IMR-90 (cell line): ENCODE measurements at regions not wholly inside any gene's neighbourhood (a gene's known extent, or its start where the extent isn't known, plus 50 kb on each side); places are given as distances from the start of the nearest gene placed in this dataset.

ENCODE experiments used
- ATAC-seq: fragments of 200-7000 bp; cut with Tn5 transposase; 2 replicates; pipeline ENCODE4 v1.9.1; 2020; ENCODE audit warnings: low read depth, mild to moderate bottlenecking, moderate library complexity
- BruUV-seq: library from RNA; stranded (reverse); fragments of 400-500 nt; replicated peaks from 2 replicates; lab custom pipeline; 2021; lab: Mats Ljungman, UMichigan
- CTCF ChIA-PET: fragments of 300-600 bp; formaldehyde crosslinking; extraction: SDS; loops from one replicate; lab custom pipeline; 2021; ENCODE audit warnings: antibody characterized with exemption; lab: Yijun Ruan, JAX
- POLR2A ChIA-PET: fragments of 300-600 bp; sonication (Branson Sonifier 250); formaldehyde crosslinking; loops from one replicate; lab custom pipeline; 2022; ENCODE audit warnings: antibody characterized with exemption; ENCODE audit not compliant: unreplicated experiment; lab: Charles Lee
- DNase-seq: peaks from one replicate; pipeline ENCODE4 v3.0.0; 2013
- H2AFZ ChIP-seq: replicated peaks from 2 replicates; pipeline ENCODE3; 2013; ENCODE audit warnings: low read length, mild to moderate bottlenecking; ENCODE audit not compliant: poor library complexity
- H2AK5ac ChIP-seq: 2 replicates; pipeline ENCODE4 v1.6.1; 2013; ENCODE audit warnings: low read depth, low read length, inconsistent platforms
- H2AK9ac ChIP-seq: replicated peaks from 2 replicates; pipeline ENCODE3; 2013; ENCODE audit warnings: mild to moderate bottlenecking, low read depth, low read length, moderate library complexity; ENCODE audit not compliant: poor library complexity
- H2BK120ac ChIP-seq: 2 replicates; pipeline ENCODE4 v1.6.1; 2013; ENCODE audit warnings: low read depth, low read length, inconsistent platforms
- H2BK15ac ChIP-seq: 3 replicates; pipeline ENCODE4 v1.6.1; 2013; ENCODE audit warnings: low read depth, low read length, inconsistent platforms
- H2BK20ac ChIP-seq: 2 replicates; pipeline ENCODE4 v1.6.1; 2013; ENCODE audit warnings: low read depth, mild to moderate bottlenecking, inconsistent platforms, low read length, moderate library complexity
- H2BK5ac ChIP-seq: 2 replicates; pipeline ENCODE4 v1.6.1; 2013; ENCODE audit warnings: mild to moderate bottlenecking, low read depth, low read length, inconsistent platforms; ENCODE audit not compliant: poor library complexity, severe bottlenecking
- H3K14ac ChIP-seq: replicated peaks from 2 replicates; pipeline ENCODE4 v1.6.1; 2013; ENCODE audit warnings: low read depth, low read length, inconsistent platforms
- H3K18ac ChIP-seq: 2 replicates; pipeline ENCODE4 v1.6.1; 2013; ENCODE audit warnings: low read depth, low read length, control low read depth
- H3K23ac ChIP-seq: 2 replicates; pipeline ENCODE4 v1.6.1; 2013; ENCODE audit warnings: low read depth, low read length, inconsistent platforms
- H3K27ac ChIP-seq: 2 replicates; pipeline ENCODE4 v1.5.1; 2013; ENCODE audit warnings: mild to moderate bottlenecking, control low read depth, low read length; ENCODE audit not compliant: insufficient read depth
- H3K27me3 ChIP-seq: 2 replicates; pipeline ENCODE4 v1.6.1; 2013; ENCODE audit warnings: low read length; ENCODE audit not compliant: control insufficient read depth, insufficient read depth
- H3K36me3 ChIP-seq: 2 replicates; pipeline ENCODE4 v1.6.1; 2013; ENCODE audit warnings: low read length, mixed read lengths; ENCODE audit not compliant: control insufficient read depth, insufficient read depth
- H3K4ac ChIP-seq: 2 replicates; pipeline ENCODE4 v1.6.1; 2013; ENCODE audit warnings: low read depth, low read length, inconsistent platforms
- H3K4me1 ChIP-seq: 2 replicates; pipeline ENCODE4 v1.6.1; 2013; ENCODE audit warnings: low read length, mixed read lengths; ENCODE audit not compliant: control insufficient read depth, insufficient read depth
- H3K4me2 ChIP-seq: 2 replicates; pipeline ENCODE4 v1.6.1; 2013; ENCODE audit warnings: low read depth, mild to moderate bottlenecking, control low read depth, low read length, moderate library complexity
- H3K4me3 ChIP-seq: 2 replicates; pipeline ENCODE4 v1.5.1; 2013; ENCODE audit warnings: low read depth, mild to moderate bottlenecking, control low read depth, low read length, moderate library complexity; ENCODE audit not compliant: insufficient read depth
- H3K56ac ChIP-seq: 2 replicates; pipeline ENCODE4 v1.6.1; 2013; ENCODE audit warnings: low read length, inconsistent platforms; ENCODE audit not compliant: insufficient read depth; ENCODE audit errors: extremely low read depth
- H3K79me1 ChIP-seq, 2 experiments: 2 replicates each; pipeline ENCODE4 v1.6.1; 2013; ENCODE audit warnings: low read length in 2 of 2, inconsistent platforms in 1 of 2, low read depth in 1 of 2
- H3K9ac ChIP-seq: 2 replicates; pipeline ENCODE4 v1.6.1; 2013; ENCODE audit warnings: low read depth, low read length, control low read depth
- H3K9me1 ChIP-seq: 2 replicates; pipeline ENCODE4 v1.6.1; 2013; ENCODE audit warnings: low read length, inconsistent platforms; ENCODE audit not compliant: insufficient read depth
- H3K9me3 ChIP-seq: 2 replicates; pipeline ENCODE4 v1.6.1; 2013; ENCODE audit warnings: low read length; ENCODE audit not compliant: control insufficient read depth, insufficient read depth
- H4K20me1 ChIP-seq: 2 replicates; pipeline ENCODE4 v1.6.1; 2013; ENCODE audit warnings: low read length, inconsistent platforms; ENCODE audit not compliant: insufficient read depth
- H4K5ac ChIP-seq: 2 replicates; pipeline ENCODE4 v1.6.1; 2013; ENCODE audit warnings: mild to moderate bottlenecking, low read depth, low read length, control low read depth
- H4K8ac ChIP-seq, 2 experiments: 2 replicates each; pipeline ENCODE4 v1.6.1; 2013; ENCODE audit warnings: low read depth in 2 of 2, low read length in 2 of 2, control low read depth in 1 of 2, inconsistent platforms in 1 of 2
- H4K91ac ChIP-seq: 2 replicates; pipeline ENCODE4 v1.6.1; 2013; ENCODE audit warnings: low read depth, low read length, inconsistent platforms; ENCODE audit not compliant: insufficient read depth
- BHLHE40 ChIP-seq: fragments of 150-350 bp; IDR thresholded peaks from 2 replicates; pipeline ENCODE4 v1.6.1; 2016; ENCODE audit warnings: mild to moderate bottlenecking, low read depth, low read length
- CEBPB ChIP-seq: IDR thresholded peaks from 2 replicates; pipeline ENCODE4 v1.6.1; 2012; ENCODE audit warnings: low read depth, low read length, improper control_type of control experiment
- CHD1 ChIP-seq: IDR thresholded peaks from 2 replicates; pipeline ENCODE4 v1.6.1; 2012; ENCODE audit warnings: low read depth, low read length, improper control_type of control experiment
- ELK1 ChIP-seq: fragments of 150-350 bp; IDR thresholded peaks from 2 replicates; pipeline ENCODE4 v1.6.1; 2016; ENCODE audit warnings: low read depth, mild to moderate bottlenecking, low read length, moderate library complexity, borderline replicate concordance
- FOS ChIP-seq: fragments of 150-350 bp; IDR thresholded peaks from 2 replicates; pipeline ENCODE4 v1.6.1; 2016; ENCODE audit warnings: low read depth, low read length
- MAFK ChIP-seq: IDR thresholded peaks from 2 replicates; pipeline ENCODE4 v1.6.1; 2012; ENCODE audit warnings: low read depth, low read length, improper control_type of control experiment
- MAZ ChIP-seq: IDR thresholded peaks from 2 replicates; pipeline ENCODE4 v1.6.1; 2012; ENCODE audit warnings: low read depth, mild to moderate bottlenecking, low read length, improper control_type of control experiment, moderate library complexity, borderline replicate concordance
- MXI1 ChIP-seq: IDR thresholded peaks from 2 replicates; pipeline ENCODE4 v1.6.1; 2012; ENCODE audit warnings: low read depth, mild to moderate bottlenecking, low read length, moderate library complexity, borderline replicate concordance
- NFE2L2 ChIP-seq: fragments of 150-350 bp; IDR thresholded peaks from 2 replicates; pipeline ENCODE4 v1.6.1; 2016; ENCODE audit warnings: low read depth, mild to moderate bottlenecking, low read length
- RAD21 ChIP-seq: IDR thresholded peaks from 2 replicates; pipeline ENCODE4 v1.6.1; 2012; ENCODE audit warnings: low read length, improper control_type of control experiment
- RCOR1 ChIP-seq: IDR thresholded peaks from 2 replicates; pipeline ENCODE4 v1.6.1; 2012; ENCODE audit warnings: mild to moderate bottlenecking, low read length, improper control_type of control experiment; ENCODE audit not compliant: insufficient replicate concordance
- RFX5 ChIP-seq: IDR thresholded peaks from 2 replicates; pipeline ENCODE4 v1.8.0; 2012; ENCODE audit warnings: low read depth, mild to moderate bottlenecking, low read length, moderate library complexity
- SMC3 ChIP-seq: fragments of 150-350 bp; IDR thresholded peaks from 2 replicates; pipeline ENCODE4 v1.6.1; 2016; ENCODE audit warnings: low read depth, mild to moderate bottlenecking, antibody characterized with exemption, low read length, moderate library complexity
- WGBS, 2 experiments: methylation state at CpG; one replicate each; pipeline versions ENCODE4 v1.1.5 to v1.1.7; 2013; ENCODE audit warnings: missing lambda C conversion rate in 2 of 2; ENCODE audit not compliant: insufficient read length in 1 of 2; ENCODE audit errors: extremely low coverage in 2 of 2; 5-methylcytosine and 5-hydroxymethylcytosine counted together
- dilution Hi-C: fragments of 300-500 bp; cut with HindIII; formaldehyde crosslinking; loops from one replicate; pipeline ENCODE4 v1.14.3; 2018; ENCODE audit warnings: low sequenced_read_pairs; ENCODE audit not compliant: unreplicated experiment
- in situ Hi-C: fragments of 300-500 bp; cut with MboI; formaldehyde crosslinking; loops from 3 replicates; pipeline ENCODE4 v1.14.3; 2019; ENCODE audit warnings: low sequenced_read_pairs, inconsistent platforms, mixed read lengths
- intact Hi-C: fragments of 100-400 bp; cut with micrococcal nuclease; formaldehyde crosslinking; loops from 2 replicates; pipeline ENCODE4 v1.10.0; 2022

GRCh38 chr4:3386526-3386925 is 55.2 kb upstream of the HGFAC start:
- Histone ChIP-seq H2BK15ac (no peak overlapping the region), H3K79me1 (peaks cover 0 to 25% of the 10 kb centered on the region in 2 experiments; a peak in 2 of 4 replicates), H4K91ac (no peak overlapping the region), H2AK5ac (no peak overlapping the region), H3K27me3 (no peaks in the 10 kb centered on the region), H3K9me1 (no peaks in the 10 kb centered on the region; the same call in 1 of the 2 replicates), H3K14ac (no peak overlapping the region), H3K23ac (no peak overlapping the region), H2AK9ac (no peak overlapping the region), H3K56ac (no peak overlapping the region), H4K5ac (no peak overlapping the region), H3K9ac (no peak overlapping the region), H3K18ac (no peak overlapping the region), H3K4me3 (no peak overlapping the region), H2BK120ac (no peak overlapping the region), H2AFZ (no peak overlapping the region), H3K4me2 (no peak overlapping the region), H3K4ac (no peak overlapping the region), H3K9me3 (no peaks in the 10 kb centered on the region), H3K36me3 (no peaks in the 10 kb centered on the region), H3K4me1 (peaks cover 19% of the 10 kb centered on the region), H2BK20ac (no peak overlapping the region), H3K27ac (no peak overlapping the region), H2BK5ac (no peak overlapping the region), H4K8ac (no peak overlapping the region), H4K20me1 (peaks cover 6% of the 10 kb centered on the region)
- TF ChIP-seq NFE2L2, result no peak
- TF ChIP-seq RCOR1, result no peak
- TF ChIP-seq SMC3, result no peak
- TF ChIP-seq MXI1, result no peak
- no peak for TF ChIP-seq MAFK
- TF ChIP-seq CHD1, result no peak
- TF ChIP-seq RAD21, result no peak
- TF ChIP-seq CEBPB, result no peak
- TF ChIP-seq MAZ, result no peak
- TF ChIP-seq FOS, result no peak
- no peak for TF ChIP-seq RFX5
- TF ChIP-seq ELK1, result no peak
- no peak for TF ChIP-seq BHLHE40
- ChIA-PET CTCF (no interaction called here), POLR2A (no interaction called here)
- no TSS peak for BruUV-seq
- dilution Hi-C loops (no loop called here), intact Hi-C loops (no loop called here), in situ Hi-C loops (no loop called here)
- DNase-seq (no peak), ATAC-seq (no peak)
- 75% methylated on average over 8 of the region's 9 CpGs; no CpG with 5 or more reads in 1 of the 2 experiments for WGBS, 2 experiments
